Spleen (tissue), 7 donors: ENCODE measurements at regions not wholly inside any gene's neighbourhood (a gene's known extent, or its start where the extent isn't known, plus 50 kb on each side); places are given as distances from the start of the nearest gene placed in this dataset.

Source experiments
- POLR2A ChIP-seq, 3 donors: fragments of 450-650 bp; IDR thresholded peaks; one replicate each; pipeline ENCODE4 v1.5.1; 2017; ENCODE audit warnings: antibody characterized with exemption in 3 of 3, mild to moderate bottlenecking in 1 of 3
- TF ChIP-seq, protein P1 (sequence below), 11 experiments: fragments of 200-600 bp in 7 of 11; fragments of 450-650 bp in 4 of 11; sonication (generic) in 4 of 11; IDR thresholded peaks in 8 of 11; conservative IDR thresholded peaks in 3 of 11; 1 replicate in 7 of 11; 2 replicates in 4 of 11; pipeline versions ENCODE4 v1.4.0 to v1.8.0; 2016 to 2021; ENCODE audit warnings: antibody characterized with exemption in 11 of 11, inconsistent platforms in 4 of 11, mild to moderate bottlenecking in 1 of 11
- donor health status: DM: no; HTN: no; CAD: no; lungs with moderate emphysema.
- donor health status: DM: no; HTN: no; CAD: no.
- donor health status: DM: no; HTN: no; CAD: no.

DNA sequence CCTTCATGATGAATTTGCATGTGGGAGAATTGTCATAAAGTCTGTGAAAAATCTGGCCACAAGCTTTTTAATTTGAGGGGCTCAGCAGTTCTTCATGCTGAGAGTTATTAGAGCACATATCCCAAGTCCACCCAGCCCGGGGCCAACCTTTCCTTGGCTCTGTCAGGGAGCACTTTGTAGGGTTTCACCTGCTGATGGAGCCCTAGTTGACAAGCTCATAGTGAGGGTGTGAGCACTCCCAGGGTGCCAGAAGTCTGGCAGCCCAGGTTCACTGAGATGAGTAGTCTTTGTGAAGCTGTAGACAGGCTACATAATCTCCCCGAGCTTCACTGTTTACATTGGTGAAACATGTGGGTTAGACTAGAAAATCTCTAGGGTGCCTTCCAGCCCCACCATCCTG is 97.2 kb upstream of the NREP start:
- TF ChIP-seq, protein P1, sequence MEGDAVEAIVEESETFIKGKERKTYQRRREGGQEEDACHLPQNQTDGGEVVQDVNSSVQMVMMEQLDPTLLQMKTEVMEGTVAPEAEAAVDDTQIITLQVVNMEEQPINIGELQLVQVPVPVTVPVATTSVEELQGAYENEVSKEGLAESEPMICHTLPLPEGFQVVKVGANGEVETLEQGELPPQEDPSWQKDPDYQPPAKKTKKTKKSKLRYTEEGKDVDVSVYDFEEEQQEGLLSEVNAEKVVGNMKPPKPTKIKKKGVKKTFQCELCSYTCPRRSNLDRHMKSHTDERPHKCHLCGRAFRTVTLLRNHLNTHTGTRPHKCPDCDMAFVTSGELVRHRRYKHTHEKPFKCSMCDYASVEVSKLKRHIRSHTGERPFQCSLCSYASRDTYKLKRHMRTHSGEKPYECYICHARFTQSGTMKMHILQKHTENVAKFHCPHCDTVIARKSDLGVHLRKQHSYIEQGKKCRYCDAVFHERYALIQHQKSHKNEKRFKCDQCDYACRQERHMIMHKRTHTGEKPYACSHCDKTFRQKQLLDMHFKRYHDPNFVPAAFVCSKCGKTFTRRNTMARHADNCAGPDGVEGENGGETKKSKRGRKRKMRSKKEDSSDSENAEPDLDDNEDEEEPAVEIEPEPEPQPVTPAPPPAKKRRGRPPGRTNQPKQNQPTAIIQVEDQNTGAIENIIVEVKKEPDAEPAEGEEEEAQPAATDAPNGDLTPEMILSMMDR (IDR thresholded peaks at IDR 0.05 in 8 of 11, conservative IDR thresholded peaks at IDR 0.05 in 3 of 11) = no peak
- no peak for TF ChIP-seq POLR2A (IDR thresholded peaks at IDR 0.05)
